Retinal pigment epithelial cell (primary cell): ENCODE measurements at regions not wholly inside any gene's neighbourhood (a gene's known extent, or its start where the extent isn't known, plus 50 kb on each side); places are given as distances from the start of the nearest gene placed in this dataset.

Source experiments
- DNase-seq: peaks from one replicate; pipeline ENCODE4 v3.0.0-alpha.2; 2010; ENCODE audit warnings: low read depth
- H3K4me3 ChIP-seq: 2 replicates; pipeline ENCODE4 v1.5.1; 2011; ENCODE audit warnings: mild to moderate bottlenecking, low read length, control low read depth, moderate library complexity
- CTCF ChIP-seq: conservative IDR thresholded peaks from 2 replicates; pipeline ENCODE4 v1.5.1; 2011; ENCODE audit warnings: low read depth, low read length, control low read depth, inconsistent platforms

- DNase-seq: no peak
- no peak for TF ChIP-seq CTCF
- no peak overlapping the region for H3K4me3 ChIP-seq
Measured at GRCh38 chr14:66288511-66288910, 197.7 kb upstream of the CCDC196 start.

GRCh38 chr14:66291756-66292155 lies 194.4 kb upstream of the CCDC196 start:
- TF ChIP-seq CTCF: no peak
- DNase-seq: no peak
- H3K4me3 ChIP-seq: no peak overlapping the region

GRCh38 chr14:66293533-66294105 lies 192.6 kb upstream of the CCDC196 start:
- TF ChIP-seq CTCF: no peak
- DNase-seq: no peak
- no peak overlapping the region for H3K4me3 ChIP-seq

GRCh38 chr14:66295386-66295785 lies 190.8 kb upstream of the CCDC196 start:
- no peak for TF ChIP-seq CTCF
- no peak for DNase-seq
- H3K4me3 ChIP-seq: no peak overlapping the region

- DNase-seq: no peak
- no peak overlapping the region for H3K4me3 ChIP-seq
- TF ChIP-seq CTCF: no peak
Measured at GRCh38 chr14:66300886-66301285, 185.3 kb upstream of the CCDC196 start.

GRCh38 chr14:66306101-66306500 lies 180.1 kb upstream of the CCDC196 start:
- H3K4me3 ChIP-seq: no peak overlapping the region
- TF ChIP-seq CTCF: no peak
- DNase-seq: no peak

GRCh38 chr14:66311058-66311457 lies 175.1 kb upstream of the CCDC196 start:
- no peak overlapping the region for H3K4me3 ChIP-seq
- DNase-seq: no peak
- TF ChIP-seq CTCF: no peak
